AG09309 (cell line): ENCODE measurements at regions not wholly inside any gene's neighbourhood (a gene's known extent, or its start where the extent isn't known, plus 50 kb on each side); places are given as distances from the start of the nearest gene placed in this dataset.
"Not testable (repeated sequence)": the region's sequence is repeated elsewhere in the genome, so short reads cannot be mapped to it uniquely, and the experiment has no call there.

Source experiments
- DNase-seq: peaks from one replicate; pipeline ENCODE4 v3.0.0-alpha.2; 2010; ENCODE audit warnings: low read depth
- H3K4me3 ChIP-seq: 2 replicates; pipeline ENCODE4 v1.5.1; 2011; ENCODE audit warnings: mild to moderate bottlenecking, low read depth, low read length, moderate library complexity; ENCODE audit not compliant: control insufficient read depth
- CTCF ChIP-seq: IDR thresholded peaks from 2 replicates; pipeline ENCODE4 v1.5.1; 2011; ENCODE audit warnings: mild to moderate bottlenecking, low read depth, low read length, inconsistent platforms; ENCODE audit not compliant: insufficient read depth, control insufficient read depth; ENCODE audit errors: missing control alignments

GRCh38 chr6:27611451-27611850 lies 138.5 kb upstream of the ZNF184 start:
- no peak for TF ChIP-seq CTCF
- no peak overlapping the region for H3K4me3 ChIP-seq
- no peak for DNase-seq

- peak; percentile 73 for TF ChIP-seq CTCF
- DNase-seq, result no peak
- no peak overlapping the region for H3K4me3 ChIP-seq
These were observed 136.3 kb upstream of the ZNF184 start for GRCh38 chr6:27608916-27609883.

- peak overlapping the region; percentile 29 for H3K4me3 ChIP-seq
- DNase-seq, result no peak
- no peak for TF ChIP-seq CTCF
These were observed 132.8 kb upstream of the ZNF184 start for GRCh38 chr6:27605401-27606342.

GRCh38 chr6:27604986-27605385 lies 132.1 kb upstream of the ZNF184 start:
- DNase-seq, result no peak
- H3K4me3 ChIP-seq, result peak overlapping the region; percentile 29
- no peak for TF ChIP-seq CTCF

GRCh38 chr6:27601668-27602254 lies 128.9 kb upstream of the ZNF184 start:
- H3K4me3 ChIP-seq, result no peak overlapping the region
- no peak for TF ChIP-seq CTCF
- DNase-seq, result no peak

GRCh38 chr6:27599859-27600532 lies 127.1 kb upstream of the ZNF184 start:
- no peak for TF ChIP-seq CTCF
- DNase-seq, result no peak
- no peak overlapping the region for H3K4me3 ChIP-seq

GRCh38 chr6:27597031-27597567 lies 124.2 kb upstream of the ZNF184 start:
- not testable (repeated sequence) for H3K4me3 ChIP-seq, DNase-seq
